Endodermal cell (in vitro differentiated cells): ENCODE measurements at regions not wholly inside any gene's neighbourhood (a gene's known extent, or its start where the extent isn't known, plus 50 kb on each side); places are given as distances from the start of the nearest gene placed in this dataset.

Experiments used
- DNase-seq: peaks from one replicate; pipeline ENCODE4 v3.0.0-alpha.2; 2017
- H3K27ac ChIP-seq: 2 replicates; pipeline ENCODE4 v1.5.1; 2013; ENCODE audit warnings: mild to moderate bottlenecking, low read depth, low read length, moderate library complexity
- H3K27me3 ChIP-seq: 2 replicates; pipeline ENCODE4 v1.6.1; 2013; ENCODE audit warnings: mild to moderate bottlenecking, low read length, moderate library complexity; ENCODE audit not compliant: insufficient read depth, control insufficient read depth, poor library complexity, severe bottlenecking
- H3K36me3 ChIP-seq: 2 replicates; pipeline ENCODE4 v1.7.0; 2013; ENCODE audit warnings: mild to moderate bottlenecking, low read length, moderate library complexity; ENCODE audit not compliant: control insufficient read depth, insufficient read depth
- H3K4me1 ChIP-seq: one replicate; pipeline ENCODE4 v1.7.0; 2013; ENCODE audit warnings: low read length; ENCODE audit not compliant: control insufficient read depth, insufficient read depth
- H3K4me3 ChIP-seq: 2 replicates; pipeline ENCODE4 v1.5.1; 2013; ENCODE audit warnings: mild to moderate bottlenecking, low read length, moderate library complexity
- H3K9ac ChIP-seq: 2 replicates; pipeline ENCODE4 v1.6.1; 2013; ENCODE audit warnings: mild to moderate bottlenecking, low read length, moderate library complexity; ENCODE audit not compliant: poor library complexity, severe bottlenecking; ENCODE audit errors: extremely low read depth
- H3K9me3 ChIP-seq: 2 replicates; pipeline ENCODE4 v1.6.1; 2013; ENCODE audit warnings: mild to moderate bottlenecking, low read length, moderate library complexity; ENCODE audit not compliant: control insufficient read depth
- H3K27ac Mint-ChIP-seq: 2 replicates; pipeline ENCODE4 v1.8.0; 2020; ENCODE audit warnings: mixed read lengths
- H3K27me3 Mint-ChIP-seq: 2 replicates; pipeline ENCODE4 v1.8.0; 2021; ENCODE audit warnings: mild to moderate bottlenecking, mixed read lengths; ENCODE audit not compliant: insufficient read depth
- H3K36me3 Mint-ChIP-seq: 2 replicates; pipeline ENCODE4 v1.8.0; 2020; ENCODE audit warnings: low read depth, mixed read lengths
- H3K4me1 Mint-ChIP-seq: 2 replicates; pipeline ENCODE4 v1.8.0; 2020; ENCODE audit warnings: mixed read lengths
- H3K4me3 Mint-ChIP-seq: 2 replicates; pipeline ENCODE4 v1.8.0; 2020; ENCODE audit warnings: mild to moderate bottlenecking, moderate library complexity, mixed read lengths
- H3K9me3 Mint-ChIP-seq: 2 replicates; pipeline ENCODE4 v1.8.0; 2020; ENCODE audit warnings: mild to moderate bottlenecking, mixed read lengths
- whole genome bisulfite sequencing, 2 experiments: methylation state at CpG; one replicate each; pipeline versions ENCODE4 v1.1.5 to v1.1.7; 2013; ENCODE audit warnings: missing lambda C conversion rate in 2 of 2, mixed read lengths in 1 of 2; ENCODE audit not compliant: insufficient coverage in 1 of 2, insufficient read length in 1 of 2; 5-methylcytosine and 5-hydroxymethylcytosine counted together
- TF ChIP-seq, protein P1 (sequence below): fragments of 200-600 bp; sonication (generic); conservative IDR thresholded peaks from 2 replicates; pipeline ENCODE4 v1.5.0; 2021; ENCODE audit warnings: antibody characterized with exemption, mild to moderate bottlenecking

DNA sequence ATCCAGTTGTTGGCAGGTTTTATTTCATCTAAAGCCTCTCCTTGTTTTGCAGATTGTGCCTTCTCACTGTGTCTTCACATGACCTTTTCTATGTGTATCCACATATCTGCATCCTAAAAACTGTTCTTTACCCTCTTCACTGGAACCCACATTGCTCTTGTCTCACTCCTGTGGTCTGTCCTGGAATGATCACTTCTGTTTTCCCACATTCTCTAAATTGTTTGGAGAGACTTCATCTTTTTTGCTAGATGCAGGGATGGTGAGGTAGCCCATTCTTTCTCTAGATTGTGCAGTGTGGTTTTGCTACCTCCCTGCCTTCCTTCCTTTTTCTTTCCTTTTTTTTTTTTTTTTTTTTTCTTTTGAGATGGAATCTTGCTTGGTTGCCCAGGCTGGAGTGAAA, 608.6 kb upstream of the MIR17HG start:
- H3K27me3 Mint-ChIP-seq: no peaks in the 10 kb centered on the region
- no peak overlapping the region for H3K27ac ChIP-seq
- no peak overlapping the region for H3K9ac ChIP-seq
- no peak overlapping the region for H3K4me3 Mint-ChIP-seq
- TF ChIP-seq, protein P1, sequence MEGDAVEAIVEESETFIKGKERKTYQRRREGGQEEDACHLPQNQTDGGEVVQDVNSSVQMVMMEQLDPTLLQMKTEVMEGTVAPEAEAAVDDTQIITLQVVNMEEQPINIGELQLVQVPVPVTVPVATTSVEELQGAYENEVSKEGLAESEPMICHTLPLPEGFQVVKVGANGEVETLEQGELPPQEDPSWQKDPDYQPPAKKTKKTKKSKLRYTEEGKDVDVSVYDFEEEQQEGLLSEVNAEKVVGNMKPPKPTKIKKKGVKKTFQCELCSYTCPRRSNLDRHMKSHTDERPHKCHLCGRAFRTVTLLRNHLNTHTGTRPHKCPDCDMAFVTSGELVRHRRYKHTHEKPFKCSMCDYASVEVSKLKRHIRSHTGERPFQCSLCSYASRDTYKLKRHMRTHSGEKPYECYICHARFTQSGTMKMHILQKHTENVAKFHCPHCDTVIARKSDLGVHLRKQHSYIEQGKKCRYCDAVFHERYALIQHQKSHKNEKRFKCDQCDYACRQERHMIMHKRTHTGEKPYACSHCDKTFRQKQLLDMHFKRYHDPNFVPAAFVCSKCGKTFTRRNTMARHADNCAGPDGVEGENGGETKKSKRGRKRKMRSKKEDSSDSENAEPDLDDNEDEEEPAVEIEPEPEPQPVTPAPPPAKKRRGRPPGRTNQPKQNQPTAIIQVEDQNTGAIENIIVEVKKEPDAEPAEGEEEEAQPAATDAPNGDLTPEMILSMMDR: no peak
- no peak overlapping the region for H3K4me3 ChIP-seq
- no peaks in the 10 kb centered on the region for H3K27me3 ChIP-seq
- H3K36me3 ChIP-seq: no peaks in the 10 kb centered on the region
- no peak for DNase-seq
- no peaks in the 10 kb centered on the region for H3K4me1 Mint-ChIP-seq
- peaks cover 36% of the 10 kb centered on the region for H3K9me3 Mint-ChIP-seq
- H3K4me1 ChIP-seq: no peaks in the 10 kb centered on the region
- no peak overlapping the region for H3K27ac Mint-ChIP-seq
- H3K9me3 ChIP-seq: peaks cover 32% of the 10 kb centered on the region
- peaks cover 6% of the 10 kb centered on the region for H3K36me3 Mint-ChIP-seq

GRCh38 chr13:90740099-90740498, 607.4 kb upstream of the MIR17HG start:
- Histone ChIP-seq H3K9me3 (peaks cover 24% of the 10 kb centered on the region), H3K4me1 (no peaks in the 10 kb centered on the region), H3K27me3 (no peaks in the 10 kb centered on the region), H3K9ac (no peak overlapping the region), H3K27ac (no peak overlapping the region), H3K36me3 (no peaks in the 10 kb centered on the region), H3K4me3 (no peak overlapping the region)
- peaks cover 26% of the 10 kb centered on the region for H3K9me3 Mint-ChIP-seq
- TF ChIP-seq, protein P1: no peak
- no peak overlapping the region for H3K4me3 Mint-ChIP-seq
- 84 to 100% methylated on average over 1 to 2 of the region's 2 CpGs for WGBS, 2 experiments
- H3K27me3 Mint-ChIP-seq: no peaks in the 10 kb centered on the region
- H3K27ac Mint-ChIP-seq: no peak overlapping the region
- peaks cover 4% of the 10 kb centered on the region for H3K36me3 Mint-ChIP-seq
- no peaks in the 10 kb centered on the region for H3K4me1 Mint-ChIP-seq
- DNase-seq: no peak

GRCh38 chr13:90742381-90742780, 605.1 kb upstream of the MIR17HG start:
- Histone ChIP-seq H3K9ac (no peak overlapping the region), H3K27ac (no peak overlapping the region), H3K4me1 (no peaks in the 10 kb centered on the region), H3K9me3 (peaks cover 9% of the 10 kb centered on the region), H3K27me3 (no peaks in the 10 kb centered on the region), H3K4me3 (no peak overlapping the region), H3K36me3 (no peaks in the 10 kb centered on the region)
- H3K27me3 Mint-ChIP-seq: peaks cover 4% of the 10 kb centered on the region
- no peaks in the 10 kb centered on the region for H3K4me1 Mint-ChIP-seq
- no peak overlapping the region for H3K27ac Mint-ChIP-seq
- DNase-seq: no peak
- peaks cover 5% of the 10 kb centered on the region for H3K9me3 Mint-ChIP-seq
- H3K4me3 Mint-ChIP-seq: no peak overlapping the region
- TF ChIP-seq, protein P1: no peak
- no peaks in the 10 kb centered on the region for H3K36me3 Mint-ChIP-seq
